ENCODE measurements at regions not wholly inside any gene's neighbourhood (a gene's known extent, or its start where the extent isn't known, plus 50 kb on each side); places are given as distances from the start of the nearest gene placed in this dataset.

DNA sequence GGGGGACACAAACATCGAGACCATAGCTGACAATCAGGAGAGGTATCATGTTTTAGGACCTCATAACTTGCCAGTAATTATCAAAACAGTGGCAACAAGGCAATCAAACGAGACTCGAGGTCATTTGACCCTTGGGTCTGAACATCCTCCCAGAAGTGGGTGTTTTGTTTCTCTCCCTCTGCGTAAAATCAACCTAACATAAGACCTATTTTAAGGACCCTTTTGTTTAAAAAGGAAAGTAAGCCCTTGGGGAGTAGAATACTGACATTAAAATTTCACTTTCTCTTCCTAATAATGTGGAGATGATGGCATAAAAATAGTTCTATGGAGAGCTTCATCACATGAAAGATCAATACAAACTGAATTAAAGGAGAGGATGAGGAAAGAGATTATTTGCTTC is 106.2 kb upstream of the PUDP start:
- no peak for TF ChIP-seq POLR2A (IDR thresholded peaks at IDR 0.05)
- TF ChIP-seq, protein P1, sequence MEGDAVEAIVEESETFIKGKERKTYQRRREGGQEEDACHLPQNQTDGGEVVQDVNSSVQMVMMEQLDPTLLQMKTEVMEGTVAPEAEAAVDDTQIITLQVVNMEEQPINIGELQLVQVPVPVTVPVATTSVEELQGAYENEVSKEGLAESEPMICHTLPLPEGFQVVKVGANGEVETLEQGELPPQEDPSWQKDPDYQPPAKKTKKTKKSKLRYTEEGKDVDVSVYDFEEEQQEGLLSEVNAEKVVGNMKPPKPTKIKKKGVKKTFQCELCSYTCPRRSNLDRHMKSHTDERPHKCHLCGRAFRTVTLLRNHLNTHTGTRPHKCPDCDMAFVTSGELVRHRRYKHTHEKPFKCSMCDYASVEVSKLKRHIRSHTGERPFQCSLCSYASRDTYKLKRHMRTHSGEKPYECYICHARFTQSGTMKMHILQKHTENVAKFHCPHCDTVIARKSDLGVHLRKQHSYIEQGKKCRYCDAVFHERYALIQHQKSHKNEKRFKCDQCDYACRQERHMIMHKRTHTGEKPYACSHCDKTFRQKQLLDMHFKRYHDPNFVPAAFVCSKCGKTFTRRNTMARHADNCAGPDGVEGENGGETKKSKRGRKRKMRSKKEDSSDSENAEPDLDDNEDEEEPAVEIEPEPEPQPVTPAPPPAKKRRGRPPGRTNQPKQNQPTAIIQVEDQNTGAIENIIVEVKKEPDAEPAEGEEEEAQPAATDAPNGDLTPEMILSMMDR (IDR thresholded peaks at IDR 0.05): no peak
